WTC11 (cell line): ENCODE measurements at regions not wholly inside any gene's neighbourhood (a gene's known extent, or its start where the extent isn't known, plus 50 kb on each side); places are given as distances from the start of the nearest gene placed in this dataset.

Experiments used
- ATAC-seq: fragments of 200-7000 bp; cut with Tn5 transposase; 2 replicates; pipeline ENCODE4 v1.10.0; 2021; ENCODE audit warnings: mild to moderate bottlenecking, moderate library complexity
- CTCF ChIA-PET: fragments of 300-600 bp; sonication (Branson Sonifier 250); formaldehyde crosslinking; loops from one replicate; lab custom pipeline; 2021; ENCODE audit warnings: antibody characterized with exemption; lab: Charles Lee
- POLR2A ChIA-PET: fragments of 350-600 bp; sonication (Branson Sonifier 250); formaldehyde crosslinking; loops from one replicate; lab custom pipeline; 2021; ENCODE audit warnings: antibody characterized with exemption; lab: Charles Lee
- DNase-seq: peaks from one replicate; pipeline ENCODE4 v3.0.0; 2021; ENCODE audit warnings: low spot score
- H3K27ac Mint-ChIP-seq: 2 replicates; pipeline ENCODE4 v1.8.0; 2021; ENCODE audit warnings: mixed read lengths
- H3K27me3 Mint-ChIP-seq: 2 replicates; pipeline ENCODE4 v1.8.0; 2021; ENCODE audit warnings: low read depth, mild to moderate bottlenecking, moderate library complexity, mixed read lengths
- H3K36me3 Mint-ChIP-seq: 2 replicates; pipeline ENCODE4 v1.8.0; 2021; ENCODE audit warnings: mixed read lengths
- H3K4me1 Mint-ChIP-seq: 2 replicates; pipeline ENCODE4 v1.8.0; 2022; ENCODE audit warnings: mixed read lengths
- H3K4me3 Mint-ChIP-seq: 2 replicates; pipeline ENCODE4 v1.8.0; 2021; ENCODE audit warnings: mild to moderate bottlenecking, moderate library complexity, mixed read lengths
- H3K9me3 Mint-ChIP-seq: 2 replicates; pipeline ENCODE4 v1.8.0; 2021; ENCODE audit warnings: mixed read lengths
- CBFB ChIP-seq: sonication (generic); formaldehyde crosslinking; IDR thresholded peaks from 2 replicates; pipeline ENCODE4 v1.8.1; 2022; ENCODE audit warnings: mild to moderate bottlenecking, low read depth, missing genetic modification reagents
- CTCF ChIP-seq: fragments of 200-600 bp; IDR thresholded peaks from 2 replicates; pipeline ENCODE4 v1.8.0; 2022; ENCODE audit warnings: antibody characterized with exemption
- E2F1 ChIP-seq: sonication (generic); formaldehyde crosslinking; IDR thresholded peaks from 2 replicates; pipeline ENCODE4 v1.8.0; 2022; ENCODE audit warnings: mild to moderate bottlenecking, missing genetic modification reagents
- ESRRA ChIP-seq: sonication (generic); formaldehyde crosslinking; IDR thresholded peaks from 2 replicates; pipeline ENCODE4 v1.8.1; 2022; ENCODE audit warnings: mild to moderate bottlenecking, missing genetic modification reagents, borderline replicate concordance
- ETV6 ChIP-seq: sonication (generic); formaldehyde crosslinking; IDR thresholded peaks from 2 replicates; pipeline ENCODE4 v1.8.1; 2022; ENCODE audit warnings: mild to moderate bottlenecking, missing genetic modification reagents
- FOXP4 ChIP-seq: sonication (generic); formaldehyde crosslinking; IDR thresholded peaks from 2 replicates; pipeline ENCODE4 v1.8.0; 2022; ENCODE audit warnings: mild to moderate bottlenecking, missing genetic modification reagents
- GRHL2 ChIP-seq: fragments of 250-450 bp; sonication (Bioruptor Pico); IDR thresholded peaks from 2 replicates; pipeline ENCODE4 v1.8.0; 2022; ENCODE audit warnings: mild to moderate bottlenecking, moderate library complexity; ENCODE audit not compliant: insufficient replicate concordance, severe bottlenecking
- GTF2I ChIP-seq: fragments of 250-450 bp; sonication (Bioruptor Pico); conservative IDR thresholded peaks from 2 replicates; pipeline ENCODE4 v1.4.0; 2021; ENCODE audit warnings: mild to moderate bottlenecking
- MYBL2 ChIP-seq: sonication (generic); formaldehyde crosslinking; IDR thresholded peaks from 2 replicates; pipeline ENCODE4 v1.8.1; 2023; ENCODE audit warnings: mild to moderate bottlenecking, moderate library complexity, missing genetic modification reagents
- NFYB ChIP-seq: sonication (generic); formaldehyde crosslinking; conservative IDR thresholded peaks from 2 replicates; pipeline ENCODE4 v1.8.0; 2022; ENCODE audit warnings: low read depth, missing genetic modification reagents
- NR2C2 ChIP-seq: sonication (generic); formaldehyde crosslinking; IDR thresholded peaks from 2 replicates; pipeline ENCODE4 v1.8.0; 2022; ENCODE audit warnings: mild to moderate bottlenecking, missing genetic modification reagents
- NR3C1 ChIP-seq: sonication (generic); formaldehyde crosslinking; conservative IDR thresholded peaks from 2 replicates; pipeline ENCODE4 v1.8.1; 2023; ENCODE audit warnings: low read depth, mild to moderate bottlenecking, missing genetic modification reagents
- PRRX2 ChIP-seq: fragments of 250-450 bp; sonication (Bioruptor Pico); IDR thresholded peaks from 2 replicates; pipeline ENCODE4 v1.8.0; 2021; ENCODE audit warnings: mild to moderate bottlenecking
- RELA ChIP-seq: sonication (generic); formaldehyde crosslinking; IDR thresholded peaks from 2 replicates; pipeline ENCODE4 v1.8.1; 2022; ENCODE audit warnings: missing genetic modification reagents, mild to moderate bottlenecking, borderline replicate concordance
- SMAD3 ChIP-seq: sonication (generic); formaldehyde crosslinking; IDR thresholded peaks from 2 replicates; pipeline ENCODE4 v1.8.0; 2022; ENCODE audit warnings: missing genetic modification reagents, mild to moderate bottlenecking, borderline replicate concordance
- TP53 ChIP-seq: sonication (generic); formaldehyde crosslinking; IDR thresholded peaks from 2 replicates; pipeline ENCODE4 v1.8.1; 2023; ENCODE audit warnings: mild to moderate bottlenecking, missing genetic modification reagents
- USF1 ChIP-seq: sonication (generic); formaldehyde crosslinking; IDR thresholded peaks from 2 replicates; pipeline ENCODE4 v1.8.0; 2022; ENCODE audit warnings: mild to moderate bottlenecking, missing genetic modification reagents
- ZBTB21 ChIP-seq: sonication (generic); formaldehyde crosslinking; IDR thresholded peaks from 2 replicates; pipeline ENCODE4 v1.8.1; 2023; ENCODE audit warnings: mild to moderate bottlenecking, missing genetic modification reagents, borderline replicate concordance
- ZNF281 ChIP-seq: sonication (generic); formaldehyde crosslinking; IDR thresholded peaks from 2 replicates; pipeline ENCODE4 v1.8.0; 2023; ENCODE audit warnings: mild to moderate bottlenecking, missing genetic modification reagents
- ZNF416 ChIP-seq: fragments of 250-450 bp; sonication (Bioruptor Pico); IDR thresholded peaks from 2 replicates; pipeline ENCODE4 v1.9.0; 2021; ENCODE audit warnings: mild to moderate bottlenecking, inconsistent platforms
- ZNF423 ChIP-seq: fragments of 250-450 bp; sonication (Bioruptor Pico); IDR thresholded peaks from 2 replicates; pipeline ENCODE4 v2.1.2; 2022; ENCODE audit warnings: mild to moderate bottlenecking, moderate library complexity

- TF ChIP-seq ZNF281 (CRISPR knock-in tag) (no peak), PRRX2 (CRISPR knock-in tag) (no peak)
These were observed 124.2 kb upstream of the ZBTB40 start (continued) for GRCh38 chr1:22327411-22327810.

GRCh38 chr1:22328331-22329147 is 123.1 kb upstream of the ZBTB40 start:
- H3K4me3 Mint-ChIP-seq: no peak overlapping the region
- CTCF ChIA-PET: no interaction called here
- no peak overlapping the region for H3K27ac Mint-ChIP-seq
- no peaks in the 10 kb centered on the region for H3K36me3 Mint-ChIP-seq
- no peak for DNase-seq
- no peaks in the 10 kb centered on the region; the same call in 1 of the 2 replicates for H3K9me3 Mint-ChIP-seq
- TF ChIP-seq GTF2I (CRISPR knock-in tag) (no peak), NR3C1 (CRISPR knock-in tag) (no peak), ZBTB21 (CRISPR knock-in tag) (no peak), USF1 (CRISPR knock-in tag) (no peak), SMAD3 (CRISPR knock-in tag) (no peak), RELA (CRISPR knock-in tag) (no peak), ETV6 (CRISPR knock-in tag) (no peak), MYBL2 (CRISPR knock-in tag) (no peak)
- TF ChIP-seq, all 79 proteins: peak for 0
- no peak for ATAC-seq
- Mint-ChIP-seq H3K27me3 (no peaks in the 10 kb centered on the region; the same call in 1 of the 2 replicates), H3K4me1 (no peaks in the 10 kb centered on the region; the same call in 1 of the 2 replicates)
- POLR2A ChIA-PET: interaction anchor here (1.4 kb wide), 1 partner anchor 48 kb away, joined by 3 read pairs; no protein-coding TSS in a partner anchor

- no peak for TF ChIP-seq ZBTB21 (CRISPR knock-in tag)
- no peak for TF ChIP-seq NFYB (CRISPR knock-in tag)
- no peak for TF ChIP-seq CTCF
- ChIA-PET POLR2A (interaction anchor here (1.4 kb wide), 1 partner anchor 47 kb away, joined by 3 read pairs; no protein-coding TSS in a partner anchor), CTCF (no interaction called here)
- no peaks in the 10 kb centered on the region; the same call in 1 of the 2 replicates for H3K27me3 Mint-ChIP-seq
- no peak for ATAC-seq
- no peaks in the 10 kb centered on the region; the same call in 1 of the 2 replicates for H3K9me3 Mint-ChIP-seq
- no peak overlapping the region for H3K27ac Mint-ChIP-seq
- H3K4me1 Mint-ChIP-seq: no peaks in the 10 kb centered on the region; the same call in 1 of the 2 replicates
- no peak for DNase-seq
- no peaks in the 10 kb centered on the region for H3K36me3 Mint-ChIP-seq
- H3K4me3 Mint-ChIP-seq: no peak overlapping the region
These were observed 122.5 kb upstream of the ZBTB40 start for GRCh38 chr1:22329148-22329515.

GRCh38 chr1:22330092-22330759 is 121.4 kb upstream of the ZBTB40 start:
- ATAC-seq (no peak), DNase-seq (no peak)
- Mint-ChIP-seq H3K27me3 (no peaks in the 10 kb centered on the region; the same call in 1 of the 2 replicates), H3K9me3 (no peaks in the 10 kb centered on the region; the same call in 1 of the 2 replicates), H3K27ac (no peak overlapping the region), H3K4me3 (no peak overlapping the region), H3K36me3 (no peaks in the 10 kb centered on the region), H3K4me1 (peaks cover 3% of the 10 kb centered on the region)
- CTCF ChIA-PET: no interaction called here
- POLR2A ChIA-PET: no interaction called here
- TF ChIP-seq NR2C2 (CRISPR knock-in tag) (no peak), ESRRA (no peak), GRHL2 (CRISPR knock-in tag) (no peak), FOXP4 (CRISPR knock-in tag) (no peak), CBFB (CRISPR knock-in tag) (no peak), TP53 (no peak), ZNF416 (CRISPR knock-in tag) (no peak), E2F1 (CRISPR knock-in tag) (no peak), ZNF423 (no peak)
